Peyer's patch (tissue), 4 donors: ENCODE measurements at regions not wholly inside any gene's neighbourhood (a gene's known extent, or its start where the extent isn't known, plus 50 kb on each side); places are given as distances from the start of the nearest gene placed in this dataset.

Experiments
- DNase-seq, 3 donors: peaks; one replicate each; pipeline ENCODE4 v3.0.0-alpha.2; 2017 to 2019
- H3K27ac ChIP-seq, 4 donors: fragments of 200-600 bp; sonication (generic); one replicate each; pipeline ENCODE4 v1.5.1; 2016 to 2019
- H3K27me3 ChIP-seq, 2 donors: fragments of 200-600 bp; sonication (generic); one replicate each; pipeline ENCODE4 v1.5.1; 2019
- H3K36me3 ChIP-seq, 3 donors: fragments of 200-600 bp; sonication (generic); one replicate each; pipeline ENCODE4 v1.5.1; 2016 to 2019
- H3K4me1 ChIP-seq, 4 donors: fragments of 200-600 bp; sonication (generic); one replicate each; pipeline ENCODE4 v1.5.1; 2016 to 2019
- H3K4me3 ChIP-seq, 4 donors: fragments of 200-600 bp; sonication (generic); 1 replicate in 3 of 4; 2 replicates in 1 of 4; pipeline ENCODE4 v1.5.1; 2016 to 2019; ENCODE audit warnings: mild to moderate bottlenecking in 1 of 4
- H3K9me3 ChIP-seq, 4 donors: fragments of 200-600 bp; sonication (generic); one replicate each; pipeline ENCODE4 v1.5.1; 2016 to 2019; ENCODE audit warnings: mild to moderate bottlenecking in 1 of 4
- CTCF ChIP-seq, 6 experiments: fragments of 450-650 bp in 4 of 6; fragments of 200-600 bp in 2 of 6; sonication (generic) in 1 of 6; IDR thresholded peaks; one replicate each; pipeline ENCODE4 v1.5.1; 2017 to 2019; ENCODE audit warnings: antibody characterized with exemption in 6 of 6, mild to moderate bottlenecking in 3 of 6, moderate library complexity in 1 of 6
- POLR2A ChIP-seq, 2 donors: fragments of 450-650 bp; IDR thresholded peaks; one replicate each; pipeline ENCODE4 v1.5.1; 2017; ENCODE audit warnings: antibody characterized with exemption in 2 of 2, mild to moderate bottlenecking in 2 of 2, moderate library complexity in 2 of 2

GRCh38 chr16:87239545-87239944, 77.6 kb downstream of the C16orf95 start:
- Histone ChIP-seq H3K4me3 (no peak overlapping the region), H3K27me3 (no peaks in the 10 kb centered on the region), H3K9me3 (no peaks in the 10 kb centered on the region), H3K27ac (no peak overlapping the region), H3K4me1 (peaks cover 0 to 8% (median 3%) of the 10 kb centered on the region in 4 donors), H3K36me3 (no peaks in the 10 kb centered on the region)
- no peak for TF ChIP-seq CTCF (IDR thresholded peaks at IDR 0.05)
- TF ChIP-seq POLR2A (IDR thresholded peaks at IDR 0.05) = no peak
- no peak for DNase-seq

GRCh38 chr16:87240211-87241136, 76.7 kb downstream of the C16orf95 start:
- TF ChIP-seq POLR2A (IDR thresholded peaks at IDR 0.05) = no peak
- Histone ChIP-seq H3K36me3 (no peaks in the 10 kb centered on the region), H3K27ac (no peak overlapping the region), H3K9me3 (no peaks in the 10 kb centered on the region), H3K27me3 (no peaks in the 10 kb centered on the region), H3K4me3 (no peak overlapping the region), H3K4me1 (peaks cover 0 to 8% (median 3%) of the 10 kb centered on the region in 4 donors)
- no peak for DNase-seq

- Histone ChIP-seq H3K4me1 (peaks cover 0 to 5% (median 2%) of the 10 kb centered on the region in 4 donors), H3K9me3 (no peaks in the 10 kb centered on the region), H3K36me3 (no peaks in the 10 kb centered on the region), H3K27ac (no peak overlapping the region), H3K27me3 (no peaks in the 10 kb centered on the region), H3K4me3 (no peak overlapping the region)
- no peak for DNase-seq
- no peak for TF ChIP-seq POLR2A (IDR thresholded peaks at IDR 0.05)
- no peak for TF ChIP-seq CTCF (IDR thresholded peaks at IDR 0.05)
These were observed 75.9 kb downstream of the C16orf95 start for GRCh38 chr16:87241137-87241771.

- no peaks in the 10 kb centered on the region for H3K27me3 ChIP-seq
- H3K9me3 ChIP-seq = no peaks in the 10 kb centered on the region
- H3K4me1 ChIP-seq = peaks cover 0 to 5% (median 0%) of the 10 kb centered on the region in 4 donors
- H3K4me3 ChIP-seq = no peak overlapping the region
- no peak overlapping the region for H3K27ac ChIP-seq
- TF ChIP-seq CTCF (IDR thresholded peaks at IDR 0.05) = no peak
- TF ChIP-seq POLR2A (IDR thresholded peaks at IDR 0.05) = no peak
- no peak for DNase-seq
- no peaks in the 10 kb centered on the region for H3K36me3 ChIP-seq
These were observed 73.7 kb downstream of the C16orf95 start for GRCh38 chr16:87243478-87243877.

- no peaks in the 10 kb centered on the region for H3K36me3 ChIP-seq
- peaks cover 0 to 5% (median 0%) of the 10 kb centered on the region in 4 donors for H3K4me1 ChIP-seq
- H3K9me3 ChIP-seq = no peaks in the 10 kb centered on the region
- no peaks in the 10 kb centered on the region for H3K27me3 ChIP-seq
- no peak for TF ChIP-seq POLR2A (IDR thresholded peaks at IDR 0.05)
- no peak for TF ChIP-seq CTCF (IDR thresholded peaks at IDR 0.05)
- no peak overlapping the region for H3K4me3 ChIP-seq
- DNase-seq = no peak
- H3K27ac ChIP-seq = no peak overlapping the region
These were observed 72.5 kb downstream of the C16orf95 start for GRCh38 chr16:87244636-87245197.

GRCh38 chr16:87245511-87245910, 71.7 kb downstream of the C16orf95 start:
- no peaks in the 10 kb centered on the region for H3K36me3 ChIP-seq
- no peak overlapping the region for H3K4me3 ChIP-seq
- peaks cover 0 to 4% (median 0%) of the 10 kb centered on the region in 4 donors for H3K4me1 ChIP-seq
- TF ChIP-seq CTCF (IDR thresholded peaks at IDR 0.05) (no peak), POLR2A (IDR thresholded peaks at IDR 0.05) (no peak)
- no peaks in the 10 kb centered on the region for H3K27me3 ChIP-seq
- H3K9me3 ChIP-seq = no peaks in the 10 kb centered on the region
- H3K27ac ChIP-seq = no peak overlapping the region
- no peak for DNase-seq
